ENCODE measurements at regions not wholly inside any gene's neighbourhood (a gene's known extent, or its start where the extent isn't known, plus 50 kb on each side); places are given as distances from the start of the nearest gene placed in this dataset.

DNA sequence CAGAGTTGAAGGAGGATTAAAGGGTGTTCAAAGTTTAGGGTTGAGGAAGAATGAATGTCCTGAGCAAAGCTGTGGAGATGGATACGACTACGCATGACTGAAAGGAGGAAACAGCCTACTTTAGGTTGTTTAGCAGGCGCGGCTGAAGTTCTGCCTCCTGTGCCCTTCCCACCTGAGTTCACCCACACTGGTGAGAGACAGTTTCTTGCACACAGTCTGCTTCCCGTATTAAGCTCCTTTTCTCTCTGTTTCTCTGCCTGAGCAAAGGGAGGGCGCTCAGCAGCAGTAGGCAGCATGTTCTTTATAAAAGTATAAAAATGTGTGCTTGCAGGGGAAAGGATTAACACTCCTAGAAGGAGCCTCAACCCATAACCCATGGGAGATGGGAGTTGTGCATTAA lies 224.0 kb upstream of the SMARCA2 start:
- no peak for DNase-seq

DNA sequence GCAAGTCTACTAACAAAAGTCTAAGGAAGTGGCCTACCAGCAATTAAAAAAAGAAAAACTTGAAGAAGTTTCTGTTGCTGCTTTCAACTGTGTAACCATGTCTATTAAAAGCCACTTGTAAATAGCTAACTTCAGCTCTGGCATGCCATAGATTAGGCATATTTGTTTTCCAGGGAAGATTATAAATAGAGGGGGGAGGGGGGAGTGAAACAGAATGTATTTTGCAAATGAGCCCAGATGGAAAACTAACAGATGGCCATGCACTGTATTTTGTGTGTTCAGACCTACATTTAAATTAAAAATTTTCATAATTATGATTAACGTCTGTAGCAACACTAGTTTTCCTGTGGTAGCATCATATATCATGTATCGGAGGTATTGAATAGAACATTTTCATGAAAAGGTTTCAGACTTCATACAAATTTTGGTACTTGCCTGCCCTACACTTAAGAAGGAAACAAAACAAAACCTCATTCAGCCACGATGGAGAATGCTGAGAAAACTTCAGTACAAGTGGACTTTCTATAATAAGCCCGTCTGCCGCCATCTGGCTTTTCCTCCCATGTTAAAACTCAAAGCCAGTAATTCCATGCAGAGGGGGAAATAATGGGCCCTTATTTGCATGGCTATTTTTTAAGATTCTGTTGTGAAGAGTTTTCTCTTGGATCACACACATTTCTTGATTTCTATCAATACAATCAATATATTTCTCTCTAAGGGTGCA lies 220.4 kb upstream of the SMARCA2 start:
- no peak for DNase-seq

DNA sequence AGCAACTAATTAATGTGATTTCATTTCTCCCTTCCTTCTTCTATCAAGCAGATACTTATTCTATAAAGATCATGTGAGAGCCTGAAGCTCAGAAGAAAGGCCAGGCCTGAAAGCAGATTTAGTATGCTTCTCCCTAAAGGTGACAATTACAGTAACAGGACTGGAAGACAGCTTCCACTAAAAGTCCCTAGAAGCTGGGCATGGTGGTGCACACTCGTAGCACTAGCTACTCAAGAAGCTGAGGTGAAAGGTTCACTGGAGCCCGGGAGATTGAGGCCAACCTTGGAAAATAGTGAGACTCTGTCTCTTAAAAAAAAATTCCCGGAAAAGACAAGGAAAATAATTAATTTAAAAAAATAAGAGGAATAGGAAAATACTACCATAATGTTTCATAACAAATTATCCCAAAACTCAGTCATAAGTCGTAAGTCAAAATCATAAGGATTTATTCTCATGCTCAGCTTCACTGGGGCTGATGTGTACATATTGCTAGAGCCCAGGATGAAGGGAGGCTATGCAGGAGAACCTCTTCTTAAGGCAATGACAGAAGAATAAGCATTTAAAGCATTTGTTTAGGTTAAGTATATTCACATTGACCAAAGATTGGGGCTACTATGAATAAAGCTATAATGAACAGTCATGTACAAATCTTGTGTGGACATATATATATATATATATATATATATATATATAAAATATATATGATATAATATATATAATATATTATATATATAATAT lies 210.8 kb upstream of the SMARCA2 start:
- no peak for DNase-seq

DNA sequence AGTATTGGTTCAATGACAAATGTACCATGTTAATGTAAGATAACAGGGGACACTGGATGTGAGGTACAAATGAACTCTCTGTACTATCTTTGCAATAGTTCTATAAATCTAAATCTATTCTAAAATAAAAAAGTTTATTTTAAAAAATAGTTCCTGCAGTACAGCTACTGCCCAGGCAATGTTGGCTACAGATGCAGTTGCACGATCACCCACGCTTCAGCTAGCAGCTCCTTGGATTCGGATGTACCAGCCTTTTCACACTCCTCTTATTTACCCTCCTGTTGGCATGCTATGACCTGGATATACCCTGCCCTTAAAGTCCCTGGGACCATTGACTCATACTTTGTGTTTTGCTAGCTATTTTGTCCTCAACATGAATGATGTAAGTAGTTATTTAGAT lies 185.4 kb upstream of the SMARCA2 start:
- no peak for DNase-seq

DNA sequence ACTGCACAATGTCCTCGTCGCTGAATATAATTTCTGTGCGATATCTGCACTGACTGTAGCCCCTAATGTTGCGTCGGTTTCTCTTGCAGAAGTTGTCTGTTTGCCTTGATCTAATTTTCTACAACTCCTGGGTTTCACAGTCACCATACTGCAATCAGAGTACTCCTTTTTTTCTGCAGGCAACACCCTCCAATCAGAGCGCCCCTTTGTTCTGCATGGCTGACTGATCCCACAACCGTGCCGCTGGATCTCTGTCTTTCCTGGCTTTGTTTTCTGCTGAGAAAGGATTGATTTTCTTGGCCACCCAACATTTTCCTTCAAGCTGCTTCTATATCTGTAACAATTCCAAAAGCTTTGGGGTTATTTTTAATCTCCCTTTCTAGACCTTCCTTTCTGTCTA lies 182.2 kb upstream of the SMARCA2 start:
- no peak for DNase-seq

DNA sequence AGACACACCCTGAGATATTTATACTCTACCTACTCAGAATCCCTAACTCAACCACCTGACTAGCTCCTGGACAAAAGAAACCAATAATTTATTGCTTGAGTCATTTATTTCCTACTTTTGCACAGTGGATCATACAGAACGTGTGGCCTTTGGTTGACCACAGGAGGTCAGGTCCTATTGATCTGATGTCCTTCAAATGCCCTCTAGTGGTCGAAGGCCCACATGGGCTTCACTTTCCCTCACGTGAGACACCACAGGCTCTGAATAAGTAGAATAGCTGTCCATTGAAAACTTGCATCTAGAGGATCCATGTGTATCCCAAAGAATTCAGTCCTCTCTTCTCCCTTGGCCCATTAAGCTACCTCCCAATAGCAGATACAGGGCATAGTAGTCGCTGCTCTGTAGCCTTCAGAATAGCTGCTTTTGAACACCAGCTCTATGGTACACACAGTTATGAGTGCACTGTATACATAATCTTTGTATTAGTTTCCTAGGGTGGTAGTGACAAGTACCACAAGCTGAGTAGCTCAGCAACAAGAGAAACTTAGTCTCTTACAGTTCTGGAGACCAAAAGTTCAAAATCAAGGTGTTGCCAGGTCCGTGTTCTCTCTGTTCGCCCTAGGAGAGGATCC lies 177.6 kb upstream of the SMARCA2 start:
- DNase-seq, result no peak

DNA sequence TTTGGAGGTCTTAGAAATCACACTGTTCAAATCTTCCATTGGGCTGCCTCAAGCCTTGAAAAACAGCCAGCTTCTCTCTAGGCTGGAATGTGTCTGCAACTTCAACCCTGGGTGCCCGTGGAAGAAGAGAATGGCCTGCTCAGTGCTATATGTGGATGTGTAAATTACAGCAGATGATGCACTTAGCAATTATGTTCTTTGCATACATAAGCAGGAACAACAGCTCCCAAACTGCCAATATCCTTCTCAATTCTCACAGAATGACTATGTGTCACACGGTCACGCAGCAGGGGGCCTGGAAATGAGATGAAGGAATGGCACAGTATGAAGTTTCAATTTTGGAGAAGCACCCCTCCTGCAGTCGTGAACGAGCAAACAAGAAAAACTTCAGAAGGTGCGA lies 175.2 kb upstream of the SMARCA2 start:
- DNase-seq, result no peak

DNA sequence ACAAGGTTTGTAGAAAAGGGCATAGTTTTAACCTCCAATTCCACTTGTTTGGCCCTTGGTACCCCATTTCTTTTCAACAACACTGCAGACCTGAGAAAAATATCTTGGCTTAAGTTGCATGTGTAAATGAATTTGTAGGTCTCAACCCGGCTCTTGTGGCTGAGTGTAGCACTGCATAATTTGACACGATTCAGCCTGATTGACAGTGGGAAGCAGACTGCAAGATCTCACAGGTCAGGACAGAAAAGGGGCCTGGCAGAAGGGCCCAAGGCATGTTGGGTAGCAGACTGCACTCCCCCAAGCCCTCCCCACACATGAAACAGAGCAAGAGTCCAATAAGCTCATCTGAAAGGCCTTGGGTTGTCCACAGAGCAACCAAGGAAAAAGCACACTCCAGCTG lies 169.7 kb upstream of the SMARCA2 start:
- no peak for DNase-seq

DNA sequence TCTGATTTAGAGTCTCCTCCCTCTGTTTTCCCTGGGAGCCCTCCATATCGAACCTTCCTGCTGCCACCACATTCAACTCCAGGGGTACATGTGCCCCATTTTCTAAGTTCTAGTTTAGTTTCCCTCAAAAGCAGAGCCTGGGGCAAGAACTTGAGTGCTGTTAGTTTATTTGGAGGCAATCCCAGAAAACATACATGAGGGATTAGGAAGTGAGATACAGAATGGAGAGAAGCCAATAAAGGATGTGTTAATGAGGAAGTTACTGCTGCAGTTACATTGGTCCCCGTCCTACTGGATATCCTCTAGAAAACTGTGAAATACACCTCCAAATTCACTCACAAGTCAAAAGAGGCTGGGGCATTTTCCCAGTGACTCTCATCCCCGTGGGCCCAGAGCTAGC lies 159.4 kb upstream of the SMARCA2 start:
- DNase-seq, result no peak

DNA sequence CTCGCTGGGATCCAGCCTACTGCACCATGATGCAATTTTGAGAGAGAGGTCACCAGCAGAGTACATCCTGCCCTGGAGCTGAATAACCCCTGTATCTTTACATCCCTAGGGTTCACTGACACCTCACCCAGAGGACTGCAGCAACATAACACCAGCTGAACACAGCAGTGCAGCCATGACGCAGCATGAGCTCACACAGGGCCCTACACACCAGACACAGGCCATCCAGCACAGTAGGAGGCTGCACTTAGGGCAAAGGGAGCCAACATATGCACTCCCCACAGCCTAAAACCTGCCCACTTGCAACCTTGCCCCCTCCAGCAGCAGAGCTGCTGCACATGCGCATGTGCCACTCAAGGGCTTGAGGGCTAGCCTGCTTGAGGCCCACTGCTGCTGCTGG lies 157.3 kb upstream of the SMARCA2 start:
- DNase-seq, result no peak

DNA sequence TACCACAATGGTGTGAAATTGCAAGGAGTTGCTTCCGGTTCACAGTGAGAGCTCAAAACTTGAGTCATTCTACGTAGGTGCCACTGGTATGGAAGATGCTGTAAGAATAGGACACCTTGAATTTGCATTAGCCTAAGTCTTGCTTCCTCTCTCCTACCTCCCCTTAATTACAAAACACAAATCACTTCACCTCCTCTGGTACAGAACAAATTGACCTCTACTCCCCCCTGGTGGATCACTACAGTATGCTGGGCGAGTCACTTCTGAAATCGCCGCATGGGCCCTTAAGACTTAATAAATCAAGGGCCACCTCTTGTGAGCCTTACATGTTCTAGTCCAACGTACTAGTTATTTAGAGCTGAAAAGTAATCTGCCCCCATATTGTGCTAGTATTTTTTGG lies 145.3 kb upstream of the SMARCA2 start:
- DNase-seq, result no peak

DNA sequence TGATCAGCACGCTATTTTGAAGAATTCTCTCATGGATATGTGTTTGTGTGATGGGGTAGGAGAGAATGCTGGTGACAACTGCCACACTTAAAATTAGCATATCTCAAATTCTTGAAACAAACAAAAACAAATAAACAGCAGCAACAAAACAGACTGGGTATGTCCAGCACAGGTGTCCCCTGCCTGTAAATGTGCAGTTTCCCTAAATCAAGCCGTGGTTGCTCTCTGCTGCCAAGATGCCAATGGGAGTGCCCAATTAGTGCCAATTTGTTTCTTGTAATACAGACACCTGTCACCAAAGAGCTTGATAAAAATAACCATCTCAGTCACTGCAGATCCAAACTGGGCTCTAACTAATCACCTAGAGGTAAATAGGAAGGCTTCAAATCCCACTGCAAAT lies 144.2 kb upstream of the SMARCA2 start:
- DNase-seq, result no peak

DNA sequence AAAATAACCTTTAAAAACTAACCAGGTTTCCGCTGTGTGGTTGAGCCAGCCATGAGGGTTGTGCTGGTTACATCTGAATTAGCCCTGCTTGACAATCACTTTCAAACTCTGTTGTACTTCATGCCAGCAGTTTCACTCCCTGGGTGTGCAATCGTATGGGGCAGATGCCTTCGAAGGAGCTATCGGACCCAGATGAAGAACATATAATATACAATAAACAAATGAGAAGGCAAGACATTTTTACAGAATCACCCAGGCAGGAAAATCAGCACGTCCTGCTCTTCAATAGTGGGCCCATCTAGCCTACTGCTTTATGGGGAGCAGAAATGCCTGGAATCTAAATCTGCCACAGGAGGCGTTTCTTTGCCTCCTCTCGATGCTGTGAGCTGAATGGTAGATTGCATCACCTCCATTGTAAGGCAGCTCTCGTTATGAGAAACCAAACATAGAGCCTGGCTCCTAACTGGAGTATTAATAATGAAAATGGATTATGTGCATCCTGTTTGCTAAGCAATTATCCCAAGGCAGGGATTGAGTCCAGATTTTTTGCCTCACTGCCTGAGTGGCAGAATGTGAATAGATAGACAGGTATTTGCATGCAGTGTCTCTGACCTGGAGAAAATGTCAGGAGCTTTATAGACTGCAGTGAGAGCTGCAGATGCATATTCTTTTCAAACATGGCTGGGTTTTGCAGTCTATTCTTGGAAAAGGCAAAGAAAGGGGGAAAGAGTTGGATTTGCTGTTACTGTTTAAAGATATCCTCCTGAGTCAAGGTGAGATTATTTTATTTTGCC lies 143.3 kb upstream of the SMARCA2 start:
- DNase-seq, result no peak

DNA sequence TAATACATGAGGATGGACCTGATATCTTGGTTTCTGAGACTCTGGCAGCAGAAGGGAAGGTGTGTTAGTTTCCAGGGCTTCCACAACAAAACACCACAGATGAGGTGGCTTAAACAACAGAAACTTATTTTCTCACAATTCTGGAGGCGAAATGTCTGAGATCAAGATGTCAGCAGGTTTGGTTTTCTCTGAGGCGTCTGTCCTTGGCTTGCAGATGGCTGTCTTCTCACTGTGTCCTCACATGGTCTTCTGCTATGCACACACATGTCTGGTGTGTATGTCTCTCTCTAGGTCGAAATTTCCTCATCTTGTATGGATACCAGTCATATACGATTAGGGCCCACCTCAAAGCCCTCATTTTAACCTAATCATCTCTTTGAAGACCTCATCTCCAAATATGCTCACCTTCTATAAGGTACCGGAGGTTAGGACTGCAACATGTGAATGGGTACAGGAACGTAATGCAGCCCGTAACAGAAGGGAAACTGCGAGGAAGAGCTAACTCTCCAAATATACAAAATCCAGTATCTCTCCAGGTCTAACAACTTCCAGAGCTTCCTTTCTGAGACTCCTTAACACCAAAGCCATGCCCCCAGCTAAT lies 139.8 kb upstream of the SMARCA2 start:
- no peak for DNase-seq

DNA sequence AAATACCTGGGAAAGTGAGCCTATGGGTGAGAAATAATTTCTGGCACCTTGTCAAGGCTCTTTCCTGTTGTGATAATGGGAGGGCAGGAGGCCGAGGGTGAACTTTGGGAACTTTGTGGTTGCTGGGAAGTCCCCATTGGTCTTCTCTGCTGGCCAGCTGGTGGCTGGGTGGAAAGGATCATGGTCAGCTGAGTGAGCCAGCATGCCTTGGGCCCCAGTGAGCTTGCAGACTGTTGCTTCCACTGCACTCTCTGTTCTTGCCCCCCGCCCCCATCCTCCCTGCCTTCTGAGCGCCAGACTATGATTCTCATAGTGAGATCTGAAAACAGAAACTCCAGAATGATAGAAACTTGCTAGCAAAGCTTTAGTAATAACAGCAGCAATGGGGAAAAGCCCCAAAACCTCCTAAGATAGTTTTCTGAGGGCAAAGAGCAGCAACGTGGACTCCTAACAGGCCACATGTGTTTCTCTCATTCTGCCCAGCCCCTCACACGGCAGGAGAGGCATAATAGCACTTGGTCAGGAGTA lies 139.2 kb upstream of the SMARCA2 start:
- DNase-seq, result no peak

DNA sequence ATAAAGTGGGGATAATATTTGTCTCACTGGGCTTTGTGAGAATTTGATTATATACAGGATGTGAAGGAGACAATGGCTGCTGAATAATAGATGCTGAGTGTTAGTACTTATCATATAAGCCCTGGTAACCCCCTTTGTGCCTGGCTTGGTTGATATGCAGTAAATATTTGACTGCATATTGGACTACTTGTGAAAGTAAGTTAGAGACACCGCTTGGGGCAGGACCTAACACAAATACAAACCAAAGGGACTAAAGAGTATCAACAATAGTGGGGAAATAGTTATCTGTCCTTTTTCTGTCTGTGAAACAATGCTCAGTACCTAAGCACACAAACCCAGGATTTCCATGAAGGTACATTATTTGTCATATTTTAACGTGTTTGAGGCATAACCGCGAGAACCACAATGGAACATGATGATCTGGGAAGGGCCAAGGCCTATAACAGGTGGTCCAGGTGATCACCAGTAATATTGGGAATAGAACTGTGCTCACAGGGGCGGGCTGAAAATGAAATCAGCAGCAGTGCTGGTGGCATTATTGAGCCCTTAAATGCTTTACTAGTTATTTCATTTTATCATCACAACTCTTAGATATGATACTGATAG lies 138.2 kb upstream of the SMARCA2 start:
- DNase-seq, result no peak

DNA sequence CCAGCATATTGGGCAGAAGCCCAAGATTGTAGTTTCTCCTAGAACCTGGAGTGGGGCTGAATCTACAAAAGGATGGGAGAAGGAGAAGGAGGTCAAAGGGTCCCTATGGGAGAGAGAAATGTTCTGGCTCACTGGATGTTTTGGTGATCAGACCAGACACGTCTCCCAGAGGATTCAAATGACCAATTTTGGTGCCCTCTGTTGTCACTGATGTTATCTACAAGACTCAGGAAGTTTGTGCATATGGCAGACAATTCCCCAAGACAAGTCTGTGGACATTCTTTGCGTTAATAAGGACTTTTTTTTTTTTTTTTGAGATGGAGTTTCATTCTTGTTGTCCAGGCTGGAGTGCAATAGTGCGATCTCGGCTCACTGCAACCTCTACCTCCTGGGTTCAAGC lies 137.2 kb upstream of the SMARCA2 start:
- no peak for DNase-seq

DNA sequence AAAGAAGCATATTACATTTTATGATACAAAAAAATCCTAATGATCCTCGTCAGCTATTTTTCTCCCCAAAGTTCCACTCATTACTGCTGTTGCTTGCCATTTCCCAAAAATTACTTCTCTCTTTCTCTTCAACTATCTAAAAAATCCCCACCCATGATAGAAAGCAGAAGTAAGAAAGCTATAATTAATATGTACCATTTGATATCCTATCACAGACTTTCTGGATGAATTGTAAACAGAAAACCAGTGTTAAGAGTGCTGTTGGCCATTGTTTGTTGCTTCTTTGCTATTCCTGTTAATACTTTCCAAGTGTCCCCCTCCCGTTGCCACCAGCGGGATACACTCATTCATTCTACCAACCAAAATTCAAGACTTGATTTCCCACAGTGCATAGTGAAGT lies 136.3 kb upstream of the SMARCA2 start:
- DNase-seq, result no peak

DNA sequence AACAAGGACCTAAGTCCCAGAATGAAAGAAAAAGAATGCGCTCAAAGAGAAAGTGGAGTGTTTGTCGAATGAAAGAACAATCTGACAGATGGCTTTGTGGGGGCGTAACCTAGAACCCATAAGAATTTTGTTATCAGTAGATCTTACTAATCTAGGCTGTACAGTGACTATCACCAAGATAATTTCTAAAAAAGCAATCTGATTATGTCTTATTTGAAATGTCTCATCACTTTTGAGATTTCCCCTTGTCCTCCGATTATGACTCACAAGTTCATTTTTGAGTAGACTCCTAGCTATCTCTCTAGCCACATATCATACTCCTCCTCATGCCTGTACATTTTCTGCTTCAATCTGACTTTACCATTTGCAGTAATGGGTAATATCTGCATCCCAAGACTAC lies 135.6 kb upstream of the SMARCA2 start:
- no peak for DNase-seq

DNA sequence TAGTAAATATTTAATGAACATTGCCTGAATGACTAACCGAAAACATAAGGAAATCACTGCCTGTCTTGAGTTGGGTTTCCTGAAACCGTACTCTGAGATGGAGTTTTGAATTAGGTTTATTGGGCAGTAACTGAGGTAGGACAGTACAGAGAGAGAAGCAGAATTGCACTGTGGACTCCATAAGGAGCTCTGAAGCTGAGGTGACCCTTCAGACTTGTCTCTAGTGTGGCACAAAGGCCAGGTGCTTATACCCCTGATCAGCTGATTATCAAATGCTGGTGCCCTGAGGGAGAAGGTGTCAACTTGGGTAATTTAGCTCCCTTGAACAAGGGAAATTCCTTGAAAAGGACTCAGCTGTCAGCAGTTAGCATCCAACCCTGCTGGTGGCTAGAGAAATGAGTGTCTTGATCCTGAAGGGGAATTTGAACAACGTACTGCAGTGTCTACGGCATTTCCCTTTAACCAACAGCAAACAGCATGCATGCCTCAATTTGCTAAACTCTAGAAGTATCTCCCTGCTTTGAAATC lies 135.0 kb upstream of the SMARCA2 start:
- DNase-seq, result no peak

DNA sequence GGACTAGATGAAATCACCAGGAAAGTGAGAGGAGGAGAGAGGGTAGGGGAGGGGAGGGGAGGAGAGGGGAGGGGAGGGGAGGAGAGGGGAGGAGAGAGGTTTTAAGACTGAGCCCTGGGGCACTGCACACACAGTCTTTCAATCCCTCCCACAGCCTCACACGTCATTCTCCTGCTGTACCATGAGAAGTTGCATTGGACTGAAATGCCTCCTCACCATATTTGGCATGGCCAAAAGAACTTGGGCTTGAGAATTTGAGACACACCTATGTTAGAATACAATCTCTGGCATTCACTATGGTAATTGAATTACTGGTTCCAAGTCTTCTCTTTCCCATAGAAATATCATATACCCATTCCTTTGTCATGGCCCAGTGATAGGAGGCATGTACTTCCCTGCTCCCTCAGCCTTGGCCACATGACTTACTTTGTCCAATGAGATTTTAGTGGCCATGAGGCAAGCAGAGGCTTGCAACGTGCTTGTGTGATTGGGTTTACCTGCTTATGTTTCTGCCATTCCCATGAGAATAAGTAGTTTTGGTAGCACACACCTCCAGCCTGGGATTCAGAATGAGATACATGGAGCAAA lies 133.3 kb upstream of the SMARCA2 start:
- DNase-seq, result no peak
